ENCODE measurements at regions not wholly inside any gene's neighbourhood (a gene's known extent, or its start where the extent isn't known, plus 50 kb on each side); places are given as distances from the start of the nearest gene placed in this dataset.

- DNase-seq (ENCODE audit: low spot score): no peak
Observed at GRCh38 chr5:103498800-103499551, 63.6 kb downstream of the NUDT12 start.

GRCh38 chr5:103498211-103498610 is 64.4 kb downstream of the NUDT12 start:
- DNase-seq (ENCODE audit: low spot score): no peak

GRCh38 chr5:103497781-103498180 is 64.8 kb downstream of the NUDT12 start:
- DNase-seq (ENCODE audit: low spot score): no peak

- DNase-seq (ENCODE audit: low spot score): no peak
Observed at GRCh38 chr5:103490030-103490739, 72.4 kb downstream of the NUDT12 start.

- DNase-seq (ENCODE audit: low spot score): no peak
Observed at GRCh38 chr5:103489307-103489706, 73.3 kb downstream of the NUDT12 start.

- peak; percentile 21 for DNase-seq (ENCODE audit: low spot score)
Observed at GRCh38 chr5:103487822-103488493, 74.6 kb downstream of the NUDT12 start.

GRCh38 chr5:103487218-103487617 is 75.4 kb downstream of the NUDT12 start:
- DNase-seq (ENCODE audit: low spot score): peak; percentile 72

- DNase-seq (ENCODE audit: low spot score): no peak
Observed at GRCh38 chr5:103486739-103487138, 75.8 kb downstream of the NUDT12 start.

- no peak for DNase-seq (ENCODE audit: low spot score)
Observed at GRCh38 chr5:103480246-103480645, 82.3 kb downstream of the NUDT12 start.

- no peak for DNase-seq (ENCODE audit: low spot score)
Observed at GRCh38 chr5:103477678-103478077, 84.9 kb downstream of the NUDT12 start.

- DNase-seq (ENCODE audit: low spot score): no peak
Observed at GRCh38 chr5:103476811-103477210, 85.8 kb downstream of the NUDT12 start.

- DNase-seq (ENCODE audit: low spot score): peak; percentile 42
Observed at GRCh38 chr5:103475629-103476240, 86.9 kb downstream of the NUDT12 start.

GRCh38 chr5:103474677-103475076 is 87.9 kb downstream of the NUDT12 start:
- no peak for DNase-seq (ENCODE audit: low spot score)

GRCh38 chr5:103473725-103474124 is 88.9 kb downstream of the NUDT12 start:
- no peak for DNase-seq (ENCODE audit: low spot score)

- peak; percentile 39 for DNase-seq (ENCODE audit: low spot score)
Observed at GRCh38 chr5:103472830-103473229, 89.8 kb downstream of the NUDT12 start.

GRCh38 chr5:103472265-103472664 is 90.3 kb downstream of the NUDT12 start:
- DNase-seq (ENCODE audit: low spot score): no peak

GRCh38 chr5:103469288-103470040 is 93.1 kb downstream of the NUDT12 start:
- no peak for DNase-seq (ENCODE audit: low spot score)

- DNase-seq (ENCODE audit: low spot score): no peak
Observed at GRCh38 chr5:103467831-103468230, 94.8 kb downstream of the NUDT12 start.

- DNase-seq (ENCODE audit: low spot score): no peak
Observed at GRCh38 chr5:103466495-103466894, 96.1 kb downstream of the NUDT12 start.

GRCh38 chr5:103465891-103466290 is 96.7 kb downstream of the NUDT12 start:
- DNase-seq (ENCODE audit: low spot score): no peak

- DNase-seq (ENCODE audit: low spot score): no peak
Observed at GRCh38 chr5:103464835-103465484, 97.6 kb downstream of the NUDT12 start.

All from H4 (cell line).